Sigmoid colon (tissue), 4 donors: ENCODE measurements at regions not wholly inside any gene's neighbourhood (a gene's known extent, or its start where the extent isn't known, plus 50 kb on each side); places are given as distances from the start of the nearest gene placed in this dataset.

ENCODE experiments used
- EP300 ChIP-seq, 4 donors: sonication (generic); formaldehyde crosslinking; IDR thresholded peaks; one replicate each; pipeline ENCODE4 v1.6.1; 2017; ENCODE audit warnings: antibody characterized with exemption in 4 of 4
- POLR2A ChIP-seq, 2 donors: fragments of 450-650 bp; IDR thresholded peaks; one replicate each; pipeline ENCODE4 v1.6.1; 2016; ENCODE audit warnings: antibody characterized with exemption in 2 of 2, mild to moderate bottlenecking in 2 of 2, moderate library complexity in 2 of 2
- POLR2AphosphoS5 ChIP-seq, 4 donors: sonication (generic); formaldehyde crosslinking; IDR thresholded peaks; one replicate each; pipeline ENCODE4 v1.6.1; 2017; ENCODE audit warnings: antibody characterized with exemption in 4 of 4
- TF ChIP-seq, protein P1 (sequence below), 4 experiments: fragments of 450-650 bp in 3 of 4; fragments of 200-600 bp in 1 of 4; IDR thresholded peaks; one replicate each; pipeline ENCODE4 v1.5.1; 2016 to 2019; ENCODE audit warnings: antibody characterized with exemption in 4 of 4, mild to moderate bottlenecking in 3 of 4, moderate library complexity in 2 of 4

DNA sequence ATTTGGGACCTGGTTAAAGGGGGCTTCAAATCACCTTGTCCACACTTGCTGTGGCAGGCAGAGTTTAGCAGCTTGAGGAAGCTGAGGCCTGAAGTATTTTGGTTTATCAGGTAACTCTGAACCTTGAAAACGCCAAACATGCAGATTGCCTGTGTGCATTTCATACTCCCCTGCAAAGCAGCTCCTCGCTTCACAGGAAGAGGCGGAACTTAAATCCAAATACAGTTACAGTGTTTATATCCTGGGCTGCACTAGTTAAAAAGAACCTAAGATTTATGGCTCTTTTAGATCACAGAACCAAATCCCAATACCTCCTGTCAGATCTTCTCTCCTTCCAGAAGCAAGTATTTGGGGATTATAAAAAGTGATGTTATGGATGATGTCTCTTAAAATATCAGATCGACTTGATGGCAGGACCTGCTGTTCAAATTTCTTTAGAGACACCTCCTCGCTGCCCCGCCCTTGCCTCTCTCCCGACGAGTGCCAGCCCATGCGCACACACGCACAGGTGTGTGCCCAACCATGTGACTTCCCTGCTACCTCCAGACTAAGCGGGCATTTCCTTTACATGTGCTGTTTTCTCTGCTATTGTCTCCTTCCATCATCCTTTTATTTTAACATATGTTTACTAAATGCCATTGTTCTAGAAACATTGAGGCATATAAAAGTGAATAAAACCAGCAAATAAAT lies 224.6 kb upstream of the FOXQ1 start:
- TF ChIP-seq POLR2A (IDR thresholded peaks at IDR 0.05) (no peak), EP300 (IDR thresholded peaks at IDR 0.05) (no peak), POLR2AphosphoS5 (IDR thresholded peaks at IDR 0.05) (no peak)
- TF ChIP-seq, protein P1, sequence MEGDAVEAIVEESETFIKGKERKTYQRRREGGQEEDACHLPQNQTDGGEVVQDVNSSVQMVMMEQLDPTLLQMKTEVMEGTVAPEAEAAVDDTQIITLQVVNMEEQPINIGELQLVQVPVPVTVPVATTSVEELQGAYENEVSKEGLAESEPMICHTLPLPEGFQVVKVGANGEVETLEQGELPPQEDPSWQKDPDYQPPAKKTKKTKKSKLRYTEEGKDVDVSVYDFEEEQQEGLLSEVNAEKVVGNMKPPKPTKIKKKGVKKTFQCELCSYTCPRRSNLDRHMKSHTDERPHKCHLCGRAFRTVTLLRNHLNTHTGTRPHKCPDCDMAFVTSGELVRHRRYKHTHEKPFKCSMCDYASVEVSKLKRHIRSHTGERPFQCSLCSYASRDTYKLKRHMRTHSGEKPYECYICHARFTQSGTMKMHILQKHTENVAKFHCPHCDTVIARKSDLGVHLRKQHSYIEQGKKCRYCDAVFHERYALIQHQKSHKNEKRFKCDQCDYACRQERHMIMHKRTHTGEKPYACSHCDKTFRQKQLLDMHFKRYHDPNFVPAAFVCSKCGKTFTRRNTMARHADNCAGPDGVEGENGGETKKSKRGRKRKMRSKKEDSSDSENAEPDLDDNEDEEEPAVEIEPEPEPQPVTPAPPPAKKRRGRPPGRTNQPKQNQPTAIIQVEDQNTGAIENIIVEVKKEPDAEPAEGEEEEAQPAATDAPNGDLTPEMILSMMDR (IDR thresholded peaks at IDR 0.05), result no peak
